ENCODE measurements at regions not wholly inside any gene's neighbourhood (a gene's known extent, or its start where the extent isn't known, plus 50 kb on each side); places are given as distances from the start of the nearest gene placed in this dataset.
"Not testable (repeated sequence)": the region's sequence is repeated elsewhere in the genome, so short reads cannot be mapped to it uniquely, and the experiment has no call there.

DNA sequence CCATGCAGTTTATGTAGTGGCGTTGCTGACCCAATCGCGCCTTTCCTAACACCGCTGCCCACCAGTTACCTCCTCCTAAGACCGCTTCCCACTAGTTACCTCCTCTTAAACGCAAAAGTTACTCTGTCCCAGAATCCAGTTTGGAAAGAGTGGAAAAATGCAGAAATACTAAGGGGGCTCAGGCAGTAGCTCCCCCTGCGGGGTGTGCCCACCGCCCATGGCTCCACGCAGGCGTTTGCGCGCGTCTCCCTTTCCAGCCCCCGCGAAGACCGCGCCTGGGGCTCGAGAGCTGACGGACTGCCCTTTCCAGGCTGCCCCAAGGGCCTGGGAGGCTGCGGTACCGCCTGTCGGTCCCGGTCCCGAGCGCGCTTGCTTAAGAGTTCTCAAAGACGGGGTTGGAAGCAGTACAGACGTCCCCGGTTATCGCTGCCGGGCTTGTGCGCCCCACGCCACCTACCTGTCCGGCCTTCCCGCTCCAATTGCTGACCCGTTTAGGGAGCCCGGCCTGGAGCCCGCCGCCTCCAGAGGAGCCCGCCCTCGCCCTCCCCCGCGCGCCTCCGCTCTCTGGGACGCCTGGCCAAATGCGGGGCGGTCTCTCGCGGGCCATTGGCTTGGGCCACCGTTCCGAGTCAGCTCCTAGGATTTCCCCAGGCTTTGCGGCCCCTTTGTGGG lies 414.1 kb upstream of the ESRRG start:
- no peak for DNase-seq (ENCODE audit: low spot score)

DNA sequence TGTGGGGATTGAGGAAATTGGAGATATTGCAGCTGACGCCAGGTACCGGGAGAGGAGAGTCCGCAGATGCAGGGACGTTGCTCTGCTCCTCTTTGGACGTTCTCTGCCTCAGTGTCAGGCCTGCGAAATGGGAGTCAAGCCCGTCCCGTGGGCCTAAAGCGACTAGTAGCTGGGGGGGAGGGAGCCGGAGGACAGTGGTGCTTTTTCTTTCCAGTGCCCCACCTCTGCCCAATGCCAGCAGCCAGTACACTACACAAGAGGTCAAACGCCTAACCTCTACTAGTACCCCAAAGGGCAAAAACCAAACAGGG lies 413.6 kb upstream of the ESRRG start:
- no peak for DNase-seq (ENCODE audit: low spot score)

DNA sequence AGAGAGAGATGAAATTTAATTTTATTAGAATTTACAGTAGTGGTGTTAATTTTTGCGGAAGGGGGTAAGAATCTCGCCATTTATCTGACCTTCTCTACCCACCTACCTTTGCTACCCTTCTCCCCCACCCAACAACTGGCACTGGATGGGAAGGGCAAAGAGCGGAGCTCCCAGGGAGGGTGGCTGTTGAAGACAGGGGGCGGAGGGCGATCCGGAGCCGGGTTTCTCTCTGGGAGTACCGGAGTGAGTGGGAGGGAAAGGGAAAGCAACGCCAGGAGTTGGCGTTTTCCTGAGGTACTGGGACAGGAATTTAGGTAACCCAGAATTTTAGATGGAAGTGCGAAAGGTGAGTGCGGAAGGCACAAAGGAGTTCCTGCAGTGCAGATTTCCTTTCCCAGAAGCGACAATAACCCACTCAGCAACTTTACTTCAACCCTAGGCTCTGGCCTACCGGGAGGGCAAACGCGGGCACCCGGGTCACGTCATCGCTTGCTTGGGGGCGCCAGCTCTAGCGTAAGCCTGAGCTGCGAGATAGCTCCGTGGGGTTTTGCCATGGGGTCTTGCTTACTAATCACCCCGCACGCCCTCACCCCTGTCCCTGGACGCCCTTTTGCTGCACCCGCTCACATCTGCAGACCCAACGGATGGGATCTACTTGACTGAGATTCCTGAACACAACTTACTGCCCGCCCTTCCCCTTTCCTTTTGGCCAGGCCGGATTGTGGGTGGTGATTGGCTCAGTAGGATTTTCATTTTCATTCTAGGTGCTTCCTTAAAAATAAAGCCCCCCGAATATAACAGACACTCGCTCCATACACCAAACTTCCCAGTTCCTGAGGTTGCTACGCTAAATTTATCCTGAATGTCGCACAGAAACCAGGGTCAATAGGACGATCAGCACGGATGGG lies 413.0 kb upstream of the ESRRG start:
- peak; percentile 31 for DNase-seq (ENCODE audit: low spot score)

DNA sequence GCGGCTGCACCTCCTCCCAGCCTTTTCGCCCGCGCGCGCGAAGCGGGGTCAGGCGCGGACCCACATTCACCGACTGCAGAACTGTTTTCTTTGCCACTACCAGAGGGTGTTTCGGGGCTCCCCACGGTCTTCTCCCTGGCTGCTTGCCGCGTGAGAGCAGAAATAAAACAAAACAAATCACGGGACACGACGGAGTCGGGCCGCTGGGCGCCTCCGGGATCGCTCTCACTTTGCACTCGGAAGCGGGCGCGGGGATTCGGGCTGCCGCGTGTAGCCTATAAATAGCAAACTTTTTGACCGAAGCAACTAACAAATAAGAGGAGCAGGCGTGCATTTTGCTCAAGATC lies 412.3 kb upstream of the ESRRG start:
- DNase-seq (ENCODE audit: low spot score), result peak; percentile 80

DNA sequence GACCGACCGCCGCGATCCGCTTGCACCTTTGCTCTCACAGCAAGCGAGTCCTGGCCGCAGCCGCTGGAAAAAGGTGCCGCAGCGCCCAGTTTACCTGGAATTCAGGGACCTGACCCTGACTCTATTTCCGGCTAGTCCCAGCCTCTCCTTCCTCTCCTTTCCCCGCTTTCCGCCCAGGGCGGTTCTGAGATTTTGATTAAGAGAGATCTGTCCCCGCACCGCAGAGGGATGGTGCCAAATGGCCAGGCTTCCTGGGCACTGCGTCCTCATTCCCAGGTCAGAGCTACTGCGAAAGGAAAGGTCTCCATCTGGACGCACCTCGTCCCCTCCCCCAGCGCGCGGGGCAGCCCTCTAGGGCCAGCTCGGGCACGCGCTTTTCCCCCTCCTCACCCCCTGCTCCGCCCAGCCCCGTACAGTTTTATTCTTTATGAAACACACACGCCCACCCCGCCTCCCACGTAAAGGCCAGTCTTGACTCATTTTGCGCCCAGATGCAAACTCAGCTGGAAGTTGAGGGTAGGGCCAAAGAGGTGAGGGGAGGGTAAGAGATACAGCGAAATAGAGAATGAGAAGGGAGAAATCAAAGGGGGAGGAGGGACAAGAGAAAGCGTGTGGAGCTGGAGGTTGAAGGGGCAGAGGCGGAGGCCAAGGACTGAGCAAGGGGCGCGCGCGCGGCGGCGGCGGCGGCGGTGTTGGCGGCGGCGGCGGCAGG lies 411.8 kb upstream of the ESRRG start:
- DNase-seq (ENCODE audit: low spot score), result peak; percentile 58

DNA sequence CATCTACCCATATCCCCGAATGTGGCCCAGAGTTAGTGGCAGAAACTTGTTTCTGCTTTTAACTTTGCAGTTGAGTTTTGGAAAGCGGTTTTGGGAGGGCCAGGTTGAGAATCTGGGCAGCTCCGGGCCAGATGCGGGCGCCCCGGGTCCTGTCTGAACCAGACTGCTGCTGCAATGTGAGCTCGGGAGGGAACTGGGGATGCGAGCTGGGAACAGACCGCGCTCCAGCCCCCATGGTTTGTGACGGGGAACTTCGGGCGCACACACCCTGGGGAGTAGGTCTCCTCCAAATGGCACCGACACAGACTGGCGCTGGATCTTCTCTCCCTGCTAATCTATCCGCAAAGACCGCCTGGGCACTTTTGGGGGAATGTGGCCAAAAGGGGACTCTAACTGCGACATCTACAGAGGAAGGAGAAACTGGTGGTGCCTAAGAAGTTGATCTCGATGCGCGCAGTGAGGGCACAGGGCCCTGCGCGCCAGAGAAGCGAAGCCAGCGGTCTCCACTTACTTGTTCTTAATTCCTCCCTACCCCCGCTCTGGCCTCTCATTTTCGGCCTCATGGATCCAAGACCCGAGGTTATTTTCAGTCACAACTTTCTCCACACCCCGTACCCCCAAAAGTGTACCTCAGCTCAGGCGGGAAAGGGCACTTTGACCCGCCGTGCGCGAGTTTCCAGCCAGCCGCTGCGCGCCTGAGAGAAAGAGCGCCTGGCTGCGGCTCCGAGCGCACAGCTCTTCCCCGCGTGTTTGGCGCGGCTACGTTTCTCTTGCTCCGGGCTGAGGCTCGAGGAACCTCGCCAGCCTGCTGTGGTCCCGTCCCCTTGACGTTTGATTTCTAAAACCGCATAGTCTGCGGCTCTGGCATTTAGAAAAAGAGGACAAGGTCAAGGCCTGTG lies 411.0 kb upstream of the ESRRG start:
- peak; percentile 72 for DNase-seq (ENCODE audit: low spot score)

DNA sequence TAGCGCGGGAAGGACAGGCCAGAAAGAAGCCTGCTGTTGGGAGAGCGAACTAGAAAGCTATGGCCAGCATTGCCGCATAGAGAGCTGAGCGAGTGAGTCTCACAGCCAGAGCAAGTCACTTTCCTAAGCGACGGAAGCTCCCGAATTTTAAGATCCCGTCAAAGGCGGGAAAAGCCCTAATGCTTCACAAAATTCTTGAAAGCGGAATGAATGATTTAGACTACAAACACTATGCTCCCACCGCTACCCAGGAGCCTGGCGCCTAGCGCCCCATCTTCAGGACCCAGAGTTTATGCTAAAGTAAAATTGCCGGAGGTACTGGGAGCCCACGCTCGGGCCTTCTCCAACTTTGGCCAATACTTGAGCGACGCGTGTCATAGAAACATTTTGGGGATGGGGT lies 409.9 kb upstream of the ESRRG start:
- no peak for DNase-seq (ENCODE audit: low spot score)

DNA sequence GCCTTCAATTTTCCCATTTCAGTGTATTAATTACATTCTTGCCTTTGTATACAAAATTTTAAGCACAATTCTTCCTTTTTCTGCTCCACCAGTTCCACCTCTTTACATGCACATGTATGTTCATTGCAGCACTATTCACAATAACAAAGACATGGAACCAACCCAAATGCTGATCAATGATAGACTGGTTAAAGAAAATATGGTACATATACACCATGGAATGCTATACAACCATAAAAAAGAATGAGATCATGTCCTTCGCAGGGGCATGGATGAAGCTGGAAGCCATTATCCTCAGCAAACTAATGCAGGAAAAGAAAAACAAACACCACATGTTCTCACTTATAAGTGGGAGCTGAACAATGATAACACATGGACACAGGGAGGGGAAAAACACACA lies 400.1 kb upstream of the ESRRG start:
- not testable (repeated sequence) for DNase-seq (ENCODE audit: low spot score)

DNA sequence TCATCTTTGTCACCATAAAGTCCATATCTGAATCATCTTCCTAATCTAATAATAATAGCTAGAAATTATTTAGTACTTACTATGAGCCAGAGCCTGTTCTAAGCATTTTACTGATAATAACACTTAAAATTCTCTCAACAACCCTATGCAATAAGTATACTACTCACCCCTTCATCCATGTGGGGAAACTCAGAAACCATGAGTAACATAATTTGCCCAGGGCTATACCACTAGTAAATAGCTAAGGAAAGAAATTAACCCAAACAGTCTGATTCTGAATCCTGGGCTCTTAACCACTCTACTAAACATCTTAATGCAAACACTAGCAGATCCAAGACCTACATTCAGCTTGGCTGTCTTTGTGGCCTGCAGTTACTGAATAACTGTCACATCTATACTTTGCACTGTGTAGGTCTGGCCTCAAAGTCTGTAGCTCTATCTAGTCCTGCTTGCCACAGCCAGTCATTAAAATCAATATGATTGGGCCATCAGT lies 394.8 kb upstream of the ESRRG start:
- DNase-seq (ENCODE audit: low spot score), result no peak

DNA sequence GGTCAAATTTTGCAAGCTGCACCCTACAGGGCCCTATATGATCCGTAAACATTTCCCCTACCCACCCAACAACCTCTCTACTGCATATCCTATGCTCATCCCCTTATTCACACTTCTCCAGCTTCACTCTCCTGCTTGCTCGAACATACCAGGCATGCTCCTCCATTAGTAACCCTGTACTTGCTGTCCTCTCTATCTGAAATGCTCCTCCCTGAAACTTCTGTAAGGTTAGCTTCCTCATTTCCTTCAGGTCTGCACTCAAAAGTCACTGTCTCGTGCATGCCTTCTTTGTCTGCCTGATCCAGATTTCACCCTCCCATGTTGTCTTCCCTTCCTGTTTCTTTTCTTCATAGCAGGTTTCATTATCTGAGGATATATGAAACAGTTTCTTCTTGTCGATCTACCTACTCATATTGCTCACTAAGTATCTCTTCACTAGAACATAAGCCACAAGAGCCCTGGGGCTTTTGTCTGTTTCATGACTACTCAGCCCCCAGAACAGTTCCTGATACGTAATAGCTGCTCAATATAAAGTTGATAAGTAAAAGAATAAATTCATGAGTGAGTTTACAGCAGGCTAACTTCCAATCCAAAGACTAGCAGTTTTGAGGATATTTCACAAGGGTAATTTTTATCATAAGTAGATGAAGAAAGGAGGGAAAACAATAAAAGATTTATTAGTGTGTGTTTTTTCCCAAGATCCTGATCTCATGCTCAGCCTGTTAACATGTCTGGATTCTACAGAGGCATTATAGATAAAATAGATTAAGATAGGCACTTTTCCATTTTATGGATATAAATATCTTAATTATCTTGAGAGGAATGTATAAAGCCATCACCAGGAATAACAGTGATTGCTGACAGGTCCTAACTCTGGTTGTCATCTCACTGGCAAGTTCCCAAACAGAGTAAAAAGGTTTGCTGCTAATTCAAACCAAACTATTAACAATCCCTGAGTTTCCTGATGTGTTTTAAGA lies 392.5 kb upstream of the ESRRG start:
- DNase-seq (ENCODE audit: low spot score), result no peak

DNA sequence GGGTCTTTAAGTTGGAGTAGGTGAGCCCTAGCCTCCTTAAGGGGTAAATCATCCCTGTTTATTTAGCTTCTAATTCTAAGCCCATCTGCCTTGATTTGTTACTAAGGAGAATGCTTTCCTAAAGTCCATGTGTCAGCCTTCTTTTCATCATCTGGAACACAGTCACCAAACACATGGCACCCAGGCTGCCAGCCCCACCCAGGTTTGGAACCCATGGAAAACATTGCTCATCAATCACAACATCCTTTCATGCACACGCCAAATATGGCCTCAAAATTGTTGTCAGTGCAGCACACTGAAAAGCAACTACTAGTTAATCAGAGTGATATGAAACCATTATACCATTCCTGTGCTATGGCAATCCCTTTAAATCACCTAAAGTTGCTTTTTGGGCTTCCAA lies 386.7 kb upstream of the ESRRG start:
- no peak for DNase-seq (ENCODE audit: low spot score)

DNA sequence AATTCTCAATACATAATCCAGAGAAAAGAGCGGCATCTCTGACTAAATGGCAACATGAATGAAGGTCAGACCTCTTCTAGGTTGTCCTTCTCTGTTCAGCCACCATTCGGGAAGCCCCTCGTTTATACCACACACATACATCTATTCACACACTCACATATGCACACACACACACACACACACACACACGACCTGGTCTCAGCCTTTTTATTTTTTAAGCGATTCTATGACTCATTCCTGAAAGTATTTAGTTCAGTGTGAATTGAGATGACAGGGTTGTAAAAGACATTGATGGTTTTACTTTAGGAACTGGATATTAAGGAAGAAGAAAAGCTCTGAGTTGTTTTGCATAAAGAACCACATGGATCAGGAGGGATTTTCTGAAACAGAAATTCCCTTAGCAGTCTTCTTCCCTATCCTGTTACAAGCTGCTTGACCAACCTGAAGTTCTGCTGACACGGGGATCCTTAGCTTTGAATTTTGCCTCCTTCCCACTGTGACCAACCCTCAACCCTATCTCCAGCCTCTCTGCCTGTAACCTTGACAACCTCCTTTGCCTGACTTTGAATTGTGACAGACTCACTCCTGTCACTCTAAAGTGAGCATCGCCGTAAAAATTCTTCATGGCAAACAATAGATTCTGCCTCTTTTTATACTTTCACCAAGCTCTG lies 383.1 kb upstream of the ESRRG start:
- no peak for DNase-seq (ENCODE audit: low spot score)

DNA sequence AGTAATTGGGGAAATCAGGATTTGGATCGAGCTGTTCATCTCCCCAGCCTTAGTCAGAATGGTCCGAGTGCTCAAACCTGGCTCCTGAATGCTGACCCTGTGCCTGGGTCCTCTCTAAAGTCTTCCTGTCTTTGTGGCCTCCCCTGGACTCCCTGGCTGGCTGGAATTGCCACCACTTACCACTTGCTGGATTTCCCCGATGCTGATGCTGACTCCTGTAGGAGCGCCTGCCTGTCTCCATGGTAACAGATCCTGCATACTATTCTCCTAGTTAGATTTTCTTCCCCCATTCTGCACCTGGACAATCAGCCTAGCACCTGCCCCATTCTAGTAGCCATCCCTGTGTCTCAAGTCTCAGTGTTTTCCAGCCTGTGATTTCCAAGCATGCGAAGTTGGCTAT lies 382.2 kb upstream of the ESRRG start:
- no peak for DNase-seq (ENCODE audit: low spot score)

DNA sequence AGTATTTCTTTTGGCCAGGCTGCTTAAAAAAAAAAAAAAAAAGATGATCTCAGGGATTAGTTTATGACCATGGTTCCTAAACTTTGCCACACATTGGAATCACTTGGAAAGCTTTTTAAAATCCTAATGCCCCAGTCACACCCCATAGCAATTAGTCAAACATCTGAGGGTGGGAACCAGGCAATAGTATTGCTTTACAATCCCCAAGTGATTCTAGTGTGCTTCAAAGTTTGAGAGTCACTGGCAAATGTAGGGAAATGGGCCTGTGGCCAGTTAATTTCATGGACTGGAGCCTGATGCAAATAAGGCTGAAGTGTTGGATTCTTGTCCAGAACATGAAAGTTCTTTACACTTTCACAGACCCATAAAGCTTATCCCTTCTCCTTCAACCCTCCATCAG lies 374.6 kb upstream of the ESRRG start:
- DNase-seq (ENCODE audit: low spot score), result no peak

DNA sequence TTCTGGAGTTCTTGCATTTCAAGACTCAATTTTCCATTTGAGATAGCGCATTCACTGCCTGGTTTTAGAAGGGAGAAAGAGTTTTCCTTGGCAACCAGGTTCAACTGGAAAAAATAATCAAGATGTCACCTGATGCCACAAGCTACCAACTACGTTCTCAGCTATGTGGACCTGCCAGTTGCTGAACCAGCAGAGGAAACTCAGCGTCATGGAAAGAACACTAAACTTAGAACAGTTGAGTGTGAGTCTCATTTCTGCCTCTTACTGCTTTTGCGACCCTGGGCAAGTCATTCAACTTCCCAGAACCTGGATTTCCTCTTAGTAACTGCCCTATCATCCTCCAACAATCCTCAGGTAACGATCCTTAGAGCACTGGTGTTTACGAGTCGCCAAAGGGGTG lies 373.0 kb upstream of the ESRRG start:
- DNase-seq (ENCODE audit: low spot score), result no peak

DNA sequence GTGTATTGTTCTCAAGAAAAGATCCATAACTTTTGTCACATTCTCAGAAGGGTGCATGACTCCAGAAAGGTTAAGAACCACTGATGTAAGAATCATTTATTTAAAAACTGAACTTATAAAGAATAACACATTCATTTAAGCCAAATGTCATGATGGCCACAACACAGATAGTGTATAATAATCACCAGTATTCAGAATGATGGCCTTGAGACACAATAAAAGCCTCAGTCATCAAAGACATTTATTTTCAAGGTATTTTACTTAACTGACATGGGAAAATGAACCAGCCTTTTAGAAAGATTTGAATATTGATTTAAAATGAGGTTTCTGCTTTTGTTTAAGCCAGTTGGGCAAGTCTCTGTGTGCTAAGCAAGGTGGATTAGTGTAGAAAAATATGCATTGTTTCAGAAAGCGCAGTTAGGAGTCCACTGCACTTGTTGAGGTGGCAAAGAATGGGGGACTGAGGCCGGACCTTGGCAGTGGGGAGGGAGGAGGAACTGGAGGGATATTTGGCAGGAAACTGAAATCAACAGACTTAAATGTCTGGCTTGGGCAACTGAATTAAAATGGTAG lies 371.9 kb upstream of the ESRRG start:
- DNase-seq (ENCODE audit: low spot score), result no peak

DNA sequence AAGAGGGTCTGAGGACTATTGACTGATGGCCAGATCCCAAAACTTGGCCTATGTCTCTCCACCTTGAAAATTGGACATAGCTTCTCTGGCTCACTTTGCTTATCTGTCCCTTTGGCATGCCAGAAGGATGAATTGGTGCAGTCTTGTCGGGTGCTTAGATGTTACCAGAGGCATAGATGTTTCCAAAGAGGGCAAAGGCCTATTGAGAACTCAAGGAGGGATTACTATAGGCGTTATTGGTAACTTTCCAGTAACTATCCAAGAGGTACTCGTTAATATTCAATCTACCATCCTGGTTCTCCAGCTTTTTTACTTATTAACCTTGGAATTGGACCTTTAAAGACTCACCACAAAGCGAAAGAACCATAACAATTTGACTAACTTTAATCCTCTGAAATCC lies 368.3 kb upstream of the ESRRG start:
- no peak for DNase-seq (ENCODE audit: low spot score)

DNA sequence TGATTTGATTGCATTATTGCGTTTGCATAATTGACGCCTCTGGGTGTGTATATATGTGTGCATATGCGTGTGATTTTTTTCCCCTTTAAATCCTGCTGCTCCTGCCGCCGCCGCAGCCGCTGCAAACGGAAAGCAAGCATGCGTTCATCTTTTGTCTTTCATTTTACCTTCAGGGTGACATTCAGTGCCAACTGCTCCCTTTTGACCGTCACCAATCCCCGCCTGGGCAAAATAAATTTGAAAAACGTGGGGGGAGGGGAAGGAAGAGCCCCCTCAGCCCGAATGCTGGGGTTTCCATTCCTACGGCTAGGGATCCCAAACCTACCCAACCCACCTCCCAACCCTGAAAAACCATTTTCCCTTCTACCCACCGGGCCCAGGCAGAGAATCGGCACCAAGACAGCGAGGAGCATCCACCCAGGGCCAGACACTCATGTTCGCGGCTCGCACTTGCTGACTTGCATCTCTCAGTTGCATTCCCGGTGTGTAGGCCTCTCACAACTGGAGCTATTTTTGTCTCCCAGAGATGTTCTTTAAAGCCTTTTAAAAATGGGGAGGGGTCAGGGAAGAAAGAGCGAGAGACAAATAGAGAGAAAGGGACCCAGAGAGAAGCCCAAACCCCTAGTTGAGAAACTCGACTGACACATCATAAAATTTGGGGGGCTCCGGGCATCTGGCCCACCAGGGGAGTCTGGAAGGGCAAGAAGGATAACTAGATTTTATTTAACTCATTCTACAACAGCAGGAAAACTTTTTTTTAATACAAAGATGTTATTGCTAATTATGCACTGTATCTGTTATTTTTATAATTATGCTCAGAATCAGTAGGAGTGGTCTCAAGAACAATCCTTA lies 367.1 kb upstream of the ESRRG start:
- no peak for DNase-seq (ENCODE audit: low spot score)
